Tibial artery (tissue), 4 donors: ENCODE measurements at regions not wholly inside any gene's neighbourhood (a gene's known extent, or its start where the extent isn't known, plus 50 kb on each side); places are given as distances from the start of the nearest gene placed in this dataset.

ENCODE experiments used
- DNase-seq, 2 donors: peaks; one replicate each; pipeline ENCODE4 v3.0.0-alpha.2; 2019
- H3K27ac ChIP-seq, 2 donors: fragments of 200-600 bp; sonication (generic) in 1 of 2; 1 replicate in 1 of 2; 2 replicates in 1 of 2; pipeline ENCODE4 v1.5.1; 2018 to 2019; ENCODE audit warnings: mild to moderate bottlenecking in 1 of 2
- H3K27me3 ChIP-seq, 2 donors: fragments of 200-600 bp; sonication (generic) in 1 of 2; one replicate each; pipeline versions ENCODE4 v1.5.1 to v1.6.0; 2016 to 2019
- H3K36me3 ChIP-seq, 3 donors: fragments of 200-600 bp; sonication (generic) in 2 of 3; one replicate each; pipeline ENCODE4 v1.5.1; 2016 to 2019; ENCODE audit warnings: mild to moderate bottlenecking in 2 of 3
- H3K4me1 ChIP-seq, 4 donors: fragments of 200-600 bp; sonication (generic) in 2 of 4; 1 replicate in 3 of 4; 2 replicates in 1 of 4; pipeline ENCODE4 v1.5.1; 2016 to 2019
- H3K4me3 ChIP-seq, 2 donors: fragments of 200-600 bp; sonication (generic) in 1 of 2; 1 replicate in 1 of 2; 2 replicates in 1 of 2; pipeline ENCODE4 v1.5.1; 2018 to 2019; ENCODE audit warnings: mild to moderate bottlenecking in 2 of 2
- H3K9me3 ChIP-seq, 3 donors: fragments of 200-600 bp; sonication (generic) in 1 of 3; one replicate each; pipeline ENCODE4 v1.5.1; 2016 to 2019
- CTCF ChIP-seq, 2 experiments: fragments of 200-600 bp in 1 of 2; fragments of 450-650 bp in 1 of 2; IDR thresholded peaks; one replicate each; pipeline ENCODE4 v1.5.1; 2017 to 2019; ENCODE audit warnings: antibody characterized with exemption in 2 of 2, mild to moderate bottlenecking in 1 of 2, moderate library complexity in 1 of 2
- intact Hi-C: fragments of 100-400 bp; cut with DNase I; formaldehyde crosslinking; loops from one replicate; pipeline ENCODE4 v1.15.0; 2023; ENCODE audit warnings: low total_unique reads

DNA sequence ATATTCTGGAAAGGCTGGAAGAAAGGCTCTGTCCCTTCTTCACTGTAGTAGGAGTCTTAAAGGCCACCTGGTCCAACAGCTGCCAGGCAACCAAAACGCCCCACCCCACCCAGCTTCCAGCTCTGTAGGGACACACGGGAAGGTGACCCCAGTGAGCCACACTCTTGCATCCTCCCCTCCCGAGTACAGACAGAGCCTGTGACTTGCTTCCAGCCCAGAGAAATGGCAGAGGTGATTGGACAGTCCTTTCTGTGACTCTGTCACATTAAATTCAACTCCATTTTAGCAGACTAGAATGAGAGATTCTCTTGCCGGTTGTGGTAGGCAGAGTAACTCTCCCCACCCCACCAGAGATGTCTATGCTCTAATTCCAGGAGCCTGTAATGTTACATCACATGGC, 226.2 kb upstream of the ARID1B start:
- H3K36me3 ChIP-seq, result no peaks in the 10 kb centered on the region
- H3K9me3 ChIP-seq, result no peaks in the 10 kb centered on the region
- H3K4me3 ChIP-seq, result no peak overlapping the region
- intact Hi-C loops, result no loop called here
- no peaks in the 10 kb centered on the region for H3K4me1 ChIP-seq
- H3K27ac ChIP-seq, result no peak overlapping the region
- DNase-seq, result no peak
- no peaks in the 10 kb centered on the region for H3K27me3 ChIP-seq
- no peak for TF ChIP-seq CTCF (IDR thresholded peaks at IDR 0.05)

GRCh38 chr6:156545931-156546330, 231.2 kb upstream of the ARID1B start:
- Histone ChIP-seq H3K27ac (no peak overlapping the region), H3K4me1 (no peaks in the 10 kb centered on the region), H3K36me3 (no peaks in the 10 kb centered on the region), H3K4me3 (no peak overlapping the region), H3K27me3 (no peaks in the 10 kb centered on the region), H3K9me3 (no peaks in the 10 kb centered on the region)
- DNase-seq, result no peak
- no peak for TF ChIP-seq CTCF (IDR thresholded peaks at IDR 0.05)
- intact Hi-C loops, result no loop called here

- no peak overlapping the region for H3K4me3 ChIP-seq
- no peak for TF ChIP-seq CTCF (IDR thresholded peaks at IDR 0.05)
- H3K9me3 ChIP-seq, result no peaks in the 10 kb centered on the region
- intact Hi-C loops, result no loop called here
- no peaks in the 10 kb centered on the region for H3K4me1 ChIP-seq
- no peaks in the 10 kb centered on the region for H3K36me3 ChIP-seq
- no peak overlapping the region for H3K27ac ChIP-seq
- no peaks in the 10 kb centered on the region for H3K27me3 ChIP-seq
- DNase-seq, result no peak
Observed at GRCh38 chr6:156545021-156545420, 232.2 kb upstream of the ARID1B start.

- Histone ChIP-seq H3K27ac (no peak overlapping the region), H3K4me1 (no peaks in the 10 kb centered on the region), H3K4me3 (no peak overlapping the region), H3K27me3 (no peaks in the 10 kb centered on the region), H3K9me3 (no peaks in the 10 kb centered on the region), H3K36me3 (no peaks in the 10 kb centered on the region)
- TF ChIP-seq CTCF (IDR thresholded peaks at IDR 0.05), result no peak
- intact Hi-C loops, result no loop called here
- no peak for DNase-seq
Observed at GRCh38 chr6:156544046-156544445, 233.1 kb upstream of the ARID1B start.

GRCh38 chr6:156543431-156543830, 233.7 kb upstream of the ARID1B start:
- TF ChIP-seq CTCF (IDR thresholded peaks at IDR 0.05), result no peak
- no peaks in the 10 kb centered on the region for H3K36me3 ChIP-seq
- no peaks in the 10 kb centered on the region for H3K4me1 ChIP-seq
- no peak overlapping the region for H3K27ac ChIP-seq
- no peaks in the 10 kb centered on the region for H3K9me3 ChIP-seq
- H3K27me3 ChIP-seq, result no peaks in the 10 kb centered on the region
- H3K4me3 ChIP-seq, result no peak overlapping the region
- intact Hi-C loops, result no loop called here
- no peak for DNase-seq
